ENCODE measurements at regions not wholly inside any gene's neighbourhood (a gene's known extent, or its start where the extent isn't known, plus 50 kb on each side); places are given as distances from the start of the nearest gene placed in this dataset.

GRCh38 chr2:71811157-71811556 is 336.5 kb downstream of the CYP26B1 start:
- Histone ChIP-seq H4K20me1 (ENCODE audit: insufficient read depth) (no peaks in the 10 kb centered on the region), H3K4me3 (no peak overlapping the region), H3K4me1 (replicated peaks; ENCODE audit: insufficient read depth) (no peaks in the 10 kb centered on the region), H3F3A (ENCODE audit: insufficient read depth, low read depth) (no peaks in the 10 kb centered on the region), H2AFZ (no peak overlapping the region), H3K9me3 (ENCODE audit: insufficient read depth, low read depth) (no peaks in the 10 kb centered on the region), H3K36me3 (ENCODE audit: low read depth) (no peaks in the 10 kb centered on the region), H3K4me2 (no peak overlapping the region), H3K79me2 (ENCODE audit: low read depth) (no peaks in the 10 kb centered on the region), H3K27ac (no peak overlapping the region), H3K9me2 (ENCODE audit: insufficient read depth) (no peaks in the 10 kb centered on the region), H3K27me3 (ENCODE audit: insufficient read depth, low read depth) (peaks cover 21% of the 10 kb centered on the region)
- CTCF ChIA-PET, result interaction anchor here (0.5 kb wide), 1 partner anchor 804 kb away, joined by 5 read pairs; no protein-coding TSS in a partner anchor
- no TSS peak for BruUV-seq (replicated peaks)
- intact Hi-C loops (cut with micrococcal nuclease; ENCODE audit: unreplicated experiment), result no loop called here
- POLR2A ChIA-PET (ENCODE audit: unreplicated experiment), result no interaction called here
- no peak for TF ChIP-seq EZH2 (IDR thresholded peaks at IDR 0.05; ENCODE audit: low read depth)
- TF ChIP-seq CTCF (conservative IDR thresholded peaks at IDR 0.05), result no peak
- no peak for DNase-seq

- Histone ChIP-seq H2AFZ (no peak overlapping the region), H3K27ac (no peak overlapping the region), H3K4me2 (no peak overlapping the region), H3K9me2 (ENCODE audit: insufficient read depth) (no peaks in the 10 kb centered on the region), H3K36me3 (ENCODE audit: low read depth) (no peaks in the 10 kb centered on the region), H3F3A (ENCODE audit: insufficient read depth, low read depth) (no peaks in the 10 kb centered on the region), H3K4me1 (replicated peaks; ENCODE audit: insufficient read depth) (no peaks in the 10 kb centered on the region), H4K20me1 (ENCODE audit: insufficient read depth) (no peaks in the 10 kb centered on the region), H3K9me3 (ENCODE audit: insufficient read depth, low read depth) (no peaks in the 10 kb centered on the region), H3K4me3 (no peak overlapping the region), H3K79me2 (ENCODE audit: low read depth) (no peaks in the 10 kb centered on the region), H3K27me3 (ENCODE audit: insufficient read depth, low read depth) (peaks cover 29% of the 10 kb centered on the region)
- no peak for DNase-seq
- intact Hi-C loops (cut with micrococcal nuclease; ENCODE audit: unreplicated experiment), result no loop called here
- no TSS peak for BruUV-seq (replicated peaks)
- ChIA-PET CTCF (no interaction called here), POLR2A (ENCODE audit: unreplicated experiment) (no interaction called here)
- TF ChIP-seq CTCF (conservative IDR thresholded peaks at IDR 0.05) (no peak), EZH2 (IDR thresholded peaks at IDR 0.05; ENCODE audit: low read depth) (no peak)
Measured at GRCh38 chr2:71807581-71808451, 339.8 kb downstream of the CYP26B1 start.

GRCh38 chr2:71806432-71806831 is 341.2 kb downstream of the CYP26B1 start:
- intact Hi-C loops (cut with micrococcal nuclease; ENCODE audit: unreplicated experiment), result no loop called here
- no peaks in the 10 kb centered on the region for H3K9me3 ChIP-seq (ENCODE audit: insufficient read depth, low read depth)
- DNase-seq, result no peak
- peaks cover 29% of the 10 kb centered on the region for H3K27me3 ChIP-seq (ENCODE audit: insufficient read depth, low read depth)
- POLR2A ChIA-PET (ENCODE audit: unreplicated experiment), result no interaction called here
- no peak overlapping the region for H3K27ac ChIP-seq
- TF ChIP-seq CTCF (conservative IDR thresholded peaks at IDR 0.05), result no peak
- TF ChIP-seq EZH2 (IDR thresholded peaks at IDR 0.05; ENCODE audit: low read depth), result no peak
- CTCF ChIA-PET, result no interaction called here
- no peaks in the 10 kb centered on the region for H3K36me3 ChIP-seq (ENCODE audit: low read depth)
- no peaks in the 10 kb centered on the region for H3K4me1 ChIP-seq (replicated peaks; ENCODE audit: insufficient read depth)
- H3F3A ChIP-seq (ENCODE audit: insufficient read depth, low read depth), result no peaks in the 10 kb centered on the region
- H3K4me2 ChIP-seq, result no peak overlapping the region
- no peak overlapping the region for H2AFZ ChIP-seq
- BruUV-seq (replicated peaks), result no TSS peak
- no peaks in the 10 kb centered on the region for H3K9me2 ChIP-seq (ENCODE audit: insufficient read depth)
- no peaks in the 10 kb centered on the region for H4K20me1 ChIP-seq (ENCODE audit: insufficient read depth)
- H3K79me2 ChIP-seq (ENCODE audit: low read depth), result no peaks in the 10 kb centered on the region
- H3K4me3 ChIP-seq, result no peak overlapping the region

Measured in PC-9 (cell line).